NCI-H524 (cell line): ENCODE measurements at regions not wholly inside any gene's neighbourhood (a gene's known extent, or its start where the extent isn't known, plus 50 kb on each side); places are given as distances from the start of the nearest gene placed in this dataset.

Source experiments
- DNase-seq, 2 experiments: peaks; one replicate each; lab custom pipeline; 2025; lab: John Stamatoyannopoulos, UW

GRCh38 chr1:4016351-4017130 is 116.5 kb upstream of the C1orf174 start:
- no peak for DNase-seq

- DNase-seq: no peak
Measured at GRCh38 chr1:4017636-4018365, 117.7 kb upstream of the C1orf174 start.

GRCh38 chr1:4018466-4019146 is 118.5 kb upstream of the C1orf174 start:
- no peak for DNase-seq

- DNase-seq: no peak
Measured at GRCh38 chr1:4019147-4019521, 119.1 kb upstream of the C1orf174 start.

GRCh38 chr1:4019606-4020331 is 119.7 kb upstream of the C1orf174 start:
- DNase-seq: no peak

- DNase-seq: no peak
Measured at GRCh38 chr1:4020449-4020848, 120.4 kb upstream of the C1orf174 start.

GRCh38 chr1:4021136-4021973 is 121.3 kb upstream of the C1orf174 start:
- DNase-seq: peak in 1 of 2 experiments; percentile 37

GRCh38 chr1:4021974-4022268 is 121.8 kb upstream of the C1orf174 start:
- no peak for DNase-seq

GRCh38 chr1:4022715-4023114 is 122.6 kb upstream of the C1orf174 start:
- DNase-seq: no peak

- DNase-seq: peak in 1 of 2 experiments; percentile 37
Measured at GRCh38 chr1:4023678-4024077, 123.6 kb upstream of the C1orf174 start.

GRCh38 chr1:4024811-4025210 is 124.7 kb upstream of the C1orf174 start:
- no peak for DNase-seq

GRCh38 chr1:4025752-4026151 is 125.7 kb upstream of the C1orf174 start:
- no peak for DNase-seq

GRCh38 chr1:4027008-4027407 is 126.9 kb upstream of the C1orf174 start:
- no peak for DNase-seq

GRCh38 chr1:4027492-4028138 is 127.5 kb upstream of the C1orf174 start:
- no peak for DNase-seq

- no peak for DNase-seq
Measured at GRCh38 chr1:4028139-4028501, 128.0 kb upstream of the C1orf174 start.

- no peak for DNase-seq
Measured at GRCh38 chr1:4029376-4029775, 129.3 kb upstream of the C1orf174 start.

- DNase-seq: no peak
Measured at GRCh38 chr1:4032571-4032970, 132.5 kb upstream of the C1orf174 start.

GRCh38 chr1:4033129-4033676 is 133.1 kb upstream of the C1orf174 start:
- DNase-seq: no peak

- no peak for DNase-seq
Measured at GRCh38 chr1:4033713-4034112, 133.6 kb upstream of the C1orf174 start.

- DNase-seq: no peak
Measured at GRCh38 chr1:4034318-4034887, 134.3 kb upstream of the C1orf174 start.
